HG03432 (cell line): ENCODE measurements at regions not wholly inside any gene's neighbourhood (a gene's known extent, or its start where the extent isn't known, plus 50 kb on each side); places are given as distances from the start of the nearest gene placed in this dataset.
A peak's percentile ranks its signal among the peaks of the same experiment; 100 is the strongest.
"Not testable (repeated sequence)": the region's sequence is repeated elsewhere in the genome, so short reads cannot be mapped to it uniquely, and the experiment has no call there.

Experiments
- ATAC-seq: cut with Tn5 transposase; IDR thresholded peaks from one replicate; pipeline ENCODE4 v1.9.1; 2021; ENCODE audit warnings: mild to moderate bottlenecking, moderate library complexity; ENCODE audit not compliant: unreplicated experiment

GRCh38 chr15:31178705-31179104 is 77.2 kb upstream of the TRPM1 start:
- ATAC-seq: no peak

GRCh38 chr15:31179693-31180092 is 78.2 kb upstream of the TRPM1 start:
- no peak for ATAC-seq

GRCh38 chr15:31193291-31193690 is 91.8 kb upstream of the TRPM1 start:
- no peak for ATAC-seq

GRCh38 chr15:31195871-31196270 is 94.3 kb upstream of the TRPM1 start:
- no peak for ATAC-seq

- peak; percentile 68 for ATAC-seq
These were observed 96.2 kb upstream of the TRPM1 start for GRCh38 chr15:31197497-31198414.

- no peak for ATAC-seq
These were observed 99.2 kb upstream of the TRPM1 start for GRCh38 chr15:31200735-31201151.

- no peak for ATAC-seq
These were observed 101.4 kb upstream of the TRPM1 start for GRCh38 chr15:31202953-31203352.

- no peak for ATAC-seq
These were observed 102.5 kb upstream of the TRPM1 start for GRCh38 chr15:31203999-31204398.

- ATAC-seq: no peak
These were observed 105.1 kb upstream of the TRPM1 start for GRCh38 chr15:31206386-31207181.

- ATAC-seq: no peak
These were observed 105.7 kb upstream of the TRPM1 start for GRCh38 chr15:31207246-31207645.

GRCh38 chr15:31207861-31208260 is 106.3 kb upstream of the TRPM1 start:
- ATAC-seq: not testable (repeated sequence)

- ATAC-seq: no peak
These were observed 107.3 kb upstream of the TRPM1 start for GRCh38 chr15:31208817-31209216.

GRCh38 chr15:31211353-31211752 is 109.8 kb upstream of the TRPM1 start:
- no peak for ATAC-seq

GRCh38 chr15:31212326-31213080 is 111.0 kb upstream of the TRPM1 start:
- ATAC-seq: no peak

- no peak for ATAC-seq
These were observed 112.3 kb upstream of the KLF13 start for GRCh38 chr15:31214158-31214863.

GRCh38 chr15:31214864-31215489 is 111.7 kb upstream of the KLF13 start:
- no peak for ATAC-seq

- ATAC-seq: peak; percentile 88
These were observed 111.0 kb upstream of the KLF13 start for GRCh38 chr15:31215490-31216214.

- peak; percentile 37 for ATAC-seq
These were observed 110.3 kb upstream of the KLF13 start for GRCh38 chr15:31216215-31216911.

- no peak for ATAC-seq
These were observed 109.6 kb upstream of the KLF13 start for GRCh38 chr15:31217067-31217466.
